Breast epithelium (tissue), 3 donors: ENCODE measurements at regions not wholly inside any gene's neighbourhood (a gene's known extent, or its start where the extent isn't known, plus 50 kb on each side); places are given as distances from the start of the nearest gene placed in this dataset.
"Not testable (repeated sequence)": the region's sequence is repeated elsewhere in the genome, so short reads cannot be mapped to it uniquely, and the experiment has no call there.

ENCODE experiments used
- CTCF ChIP-seq, 3 donors: fragments of 450-650 bp; IDR thresholded peaks; one replicate each; pipeline ENCODE4 v1.5.1; 2016 to 2017; ENCODE audit warnings: antibody characterized with exemption in 3 of 3, mild to moderate bottlenecking in 3 of 3, moderate library complexity in 3 of 3
- POLR2A ChIP-seq: fragments of 450-650 bp; IDR thresholded peaks from one replicate; pipeline ENCODE4 v1.6.1; 2016; ENCODE audit warnings: antibody characterized with exemption, mild to moderate bottlenecking, moderate library complexity

- TF ChIP-seq POLR2A; CTCF (IDR thresholded peaks at IDR 0.05): not testable (repeated sequence)
These were observed 280.7 kb downstream of the TFAP2A start for GRCh38 chr6:10134185-10134584.
